GM19467 (cell line): ENCODE measurements at regions not wholly inside any gene's neighbourhood (a gene's known extent, or its start where the extent isn't known, plus 50 kb on each side); places are given as distances from the start of the nearest gene placed in this dataset.
"Not testable (repeated sequence)": the region's sequence is repeated elsewhere in the genome, so short reads cannot be mapped to it uniquely, and the experiment has no call there.

ENCODE experiments used
- ATAC-seq: cut with Tn5 transposase; IDR thresholded peaks from one replicate; pipeline ENCODE4 v1.9.1; 2021; ENCODE audit warnings: mild to moderate bottlenecking, moderate library complexity; ENCODE audit not compliant: unreplicated experiment

- ATAC-seq: no peak
Measured at GRCh38 chrX:42456176-42456700, 321.7 kb downstream of the PPP1R2C start.

GRCh38 chrX:42450228-42450627 lies 327.7 kb downstream of the PPP1R2C start:
- no peak for ATAC-seq

DNA sequence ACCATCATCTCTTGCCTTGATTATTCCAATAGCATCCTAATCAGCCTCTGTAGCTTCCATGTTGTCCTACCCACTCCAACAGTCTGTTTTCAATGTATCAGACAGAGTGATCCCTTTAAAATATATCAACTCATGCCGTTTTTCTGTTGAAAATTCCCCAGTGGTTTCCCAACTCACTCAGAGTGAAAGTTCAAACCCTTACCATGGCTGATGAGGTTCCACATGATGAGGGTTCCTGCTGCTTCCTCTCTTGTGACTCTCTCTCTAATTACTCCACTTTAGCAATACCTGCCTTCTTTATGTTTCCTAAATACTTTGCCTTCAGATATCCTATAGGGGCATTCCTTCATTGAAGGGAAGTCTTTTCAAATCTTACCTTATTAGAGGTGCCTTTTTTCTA lies 334.7 kb downstream of the PPP1R2C start:
- ATAC-seq: no peak

DNA sequence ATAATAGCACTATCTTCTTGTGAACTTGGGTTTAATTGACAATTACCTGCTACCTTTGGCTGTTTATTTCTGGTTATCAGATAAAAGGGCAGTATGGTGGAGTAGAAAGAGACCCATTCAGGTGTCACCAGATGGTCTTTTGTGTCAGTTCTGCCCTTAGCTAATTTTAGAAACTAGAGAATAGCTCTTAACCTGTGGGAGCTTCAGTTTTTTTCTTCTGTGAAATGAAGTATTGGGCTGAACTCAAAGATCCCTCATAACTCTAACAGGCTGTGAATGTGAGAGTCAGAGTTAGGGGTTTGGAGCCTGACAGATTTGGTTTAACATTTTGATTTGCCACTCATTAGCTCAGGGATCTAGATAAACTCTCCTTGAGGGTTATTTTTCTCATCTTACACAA lies 335.2 kb downstream of the PPP1R2C start:
- no peak for ATAC-seq

- no peak for ATAC-seq
Measured at GRCh38 chrX:42437211-42437610, 340.8 kb downstream of the PPP1R2C start.

DNA sequence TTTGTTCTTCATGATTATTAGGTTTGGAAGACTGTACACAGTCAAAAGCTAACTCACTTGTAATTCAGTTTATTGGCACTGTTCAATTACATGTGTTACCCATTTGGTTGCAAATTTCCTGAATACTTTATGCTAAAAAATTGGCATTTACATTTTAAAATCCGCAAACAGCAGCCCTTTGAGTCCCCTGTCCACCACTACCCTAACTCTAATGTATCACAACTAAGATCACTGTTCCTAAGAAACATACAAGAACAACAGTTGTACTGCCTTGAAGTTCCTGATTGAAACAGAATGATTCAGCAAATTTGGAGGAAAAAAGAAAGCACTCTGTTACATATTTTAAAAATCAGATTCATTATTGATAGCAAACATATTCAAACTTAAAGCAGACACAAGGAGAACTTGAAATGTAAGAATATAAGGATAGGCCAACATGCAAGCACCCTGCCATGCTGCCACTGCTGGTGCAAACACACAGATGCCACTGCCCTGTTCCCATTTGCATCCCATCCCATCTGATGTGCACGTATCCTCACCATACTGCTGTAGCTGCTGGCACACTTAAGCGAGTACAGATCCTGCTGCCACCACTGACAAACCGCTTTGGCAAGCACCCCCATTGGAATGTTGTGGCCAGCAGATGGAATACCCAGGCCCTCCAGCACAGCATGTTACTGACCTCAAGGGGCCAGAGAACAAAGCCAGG lies 343.4 kb downstream of the PPP1R2C start:
- ATAC-seq: no peak

DNA sequence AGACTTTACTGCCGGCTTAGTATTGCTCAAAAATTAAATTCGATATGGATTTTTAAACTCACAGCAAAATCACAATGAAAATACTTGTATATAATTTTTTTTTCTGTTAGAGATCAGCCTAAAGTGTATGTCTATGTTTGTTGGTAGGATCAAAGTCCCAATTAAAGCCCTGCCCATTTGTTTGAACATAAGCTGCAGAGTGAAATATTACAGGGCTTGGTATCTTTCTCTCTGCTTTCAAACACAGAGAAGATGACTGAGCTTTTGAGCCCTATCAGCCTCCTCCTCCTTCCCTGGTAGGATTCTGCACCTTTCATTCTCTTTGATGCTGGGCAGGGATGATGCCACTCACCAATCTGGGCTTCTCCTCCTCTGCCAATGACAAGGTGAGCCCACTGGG lies 345.4 kb downstream of the PPP1R2C start:
- no peak for ATAC-seq

DNA sequence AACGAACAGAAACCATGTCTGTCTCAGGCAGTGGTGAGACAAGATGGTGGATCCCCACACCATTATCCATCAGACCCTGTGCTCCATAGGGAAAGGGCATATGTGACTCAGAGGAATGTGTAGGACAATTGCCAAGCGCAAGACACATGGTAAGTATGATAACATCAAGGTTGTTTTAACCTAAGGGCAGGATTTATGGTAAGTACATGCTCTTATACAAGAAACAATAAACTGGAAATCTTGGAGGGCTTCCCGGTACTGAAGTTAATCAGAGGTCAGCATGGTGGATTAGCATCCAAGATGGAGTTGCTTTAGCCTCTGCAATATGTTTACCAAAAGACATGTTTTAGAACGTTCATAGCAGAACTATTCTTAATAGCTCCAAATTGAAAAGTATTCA lies 355.0 kb downstream of the PPP1R2C start:
- ATAC-seq: no peak

GRCh38 chrX:42420426-42420825 lies 357.5 kb downstream of the PPP1R2C start:
- no peak for ATAC-seq

- no peak for ATAC-seq
Measured at GRCh38 chrX:42415636-42416035, 362.3 kb downstream of the PPP1R2C start.

GRCh38 chrX:42414057-42414456 lies 363.9 kb downstream of the PPP1R2C start:
- ATAC-seq: no peak

- ATAC-seq: no peak
Measured at GRCh38 chrX:42399632-42400024, 378.3 kb downstream of the PPP1R2C start.

DNA sequence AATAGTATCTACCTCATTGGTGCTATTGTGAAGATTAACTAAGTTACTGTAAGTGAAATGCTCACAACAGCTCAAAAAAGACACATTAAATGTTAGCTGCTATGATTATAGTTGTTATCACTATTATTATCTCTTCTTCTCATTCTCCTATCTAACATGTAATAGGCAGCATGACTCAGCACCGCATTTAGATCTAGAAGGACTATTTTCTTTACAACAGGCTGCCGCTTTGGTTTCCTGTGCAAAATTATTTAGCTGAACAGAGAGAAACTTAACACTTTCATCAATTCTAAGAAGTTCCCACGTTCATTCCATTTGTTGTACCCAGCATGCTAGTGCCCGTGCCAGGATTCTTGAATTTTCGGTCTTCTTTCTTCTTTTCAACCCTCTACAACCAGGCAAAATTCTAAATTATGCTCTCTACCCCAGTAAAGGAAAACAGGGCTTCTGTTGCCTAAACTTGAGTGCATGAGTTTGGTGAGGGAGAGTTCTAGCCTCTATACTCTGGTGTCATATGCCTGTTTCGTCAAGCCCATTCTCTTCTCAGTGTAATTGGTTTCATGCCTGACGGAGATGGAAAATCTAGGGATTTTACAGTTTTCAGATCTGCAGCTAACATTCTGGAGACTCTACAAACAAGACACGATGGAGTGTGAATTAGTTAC lies 378.9 kb downstream of the PPP1R2C start:
- ATAC-seq: no peak

DNA sequence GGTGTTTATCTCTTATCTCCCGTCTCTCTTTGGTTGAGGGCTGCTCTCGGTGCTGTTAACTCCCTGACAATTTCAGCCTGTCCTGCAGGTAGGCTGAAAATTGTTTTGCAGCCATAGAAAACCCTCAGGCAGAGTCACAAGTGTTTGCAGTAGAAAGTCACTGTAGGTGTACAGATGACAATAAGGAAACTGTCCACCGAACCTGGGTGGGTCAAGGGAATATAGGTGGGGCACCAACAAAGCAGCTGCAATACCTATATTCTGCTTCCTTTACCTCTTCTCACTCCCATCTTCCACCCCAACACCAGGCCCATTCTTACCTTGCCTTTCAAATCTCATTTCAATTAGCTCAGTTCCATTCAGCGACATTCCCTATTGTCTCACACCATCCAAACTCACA lies 381.8 kb downstream of the PPP1R2C start:
- no peak for ATAC-seq

DNA sequence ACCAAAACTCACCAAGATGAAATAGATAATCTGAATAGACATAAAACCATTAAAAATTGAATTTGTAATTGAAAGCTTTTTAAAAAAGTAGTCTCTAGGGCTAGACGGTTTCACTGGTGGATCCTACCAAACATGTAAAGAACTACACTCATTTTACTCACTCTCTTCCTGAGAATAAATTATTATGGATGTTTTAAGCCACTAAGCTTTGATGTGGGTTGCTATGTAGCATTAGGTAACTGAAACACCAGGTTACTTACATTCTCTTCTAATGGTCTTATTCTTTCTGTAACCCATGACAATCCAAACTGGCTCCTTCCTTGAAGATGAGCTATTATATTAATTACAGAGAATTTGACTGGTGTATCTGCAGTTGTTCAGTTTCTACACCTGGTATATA lies 385.1 kb downstream of the PPP1R2C start:
- no peak for ATAC-seq

DNA sequence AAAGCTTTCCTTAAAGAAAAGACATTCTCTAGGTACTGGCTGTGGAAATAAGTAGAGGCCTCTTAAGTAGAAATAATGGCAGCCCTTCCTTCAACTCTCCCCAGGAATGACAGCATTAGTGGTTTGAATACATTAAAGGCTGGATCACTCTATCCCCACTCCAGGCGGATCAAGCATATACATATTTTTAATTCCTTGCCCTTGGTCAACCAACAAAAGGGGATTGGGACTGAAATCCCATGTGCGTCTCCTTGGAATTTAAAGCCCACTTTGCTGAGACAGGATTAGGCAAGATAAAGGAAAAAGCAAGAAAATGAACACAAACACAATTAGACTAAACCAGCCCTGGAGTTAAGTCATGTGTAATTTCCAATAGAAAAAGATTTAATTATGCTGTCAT lies 391.3 kb downstream of the PPP1R2C start:
- no peak for ATAC-seq

DNA sequence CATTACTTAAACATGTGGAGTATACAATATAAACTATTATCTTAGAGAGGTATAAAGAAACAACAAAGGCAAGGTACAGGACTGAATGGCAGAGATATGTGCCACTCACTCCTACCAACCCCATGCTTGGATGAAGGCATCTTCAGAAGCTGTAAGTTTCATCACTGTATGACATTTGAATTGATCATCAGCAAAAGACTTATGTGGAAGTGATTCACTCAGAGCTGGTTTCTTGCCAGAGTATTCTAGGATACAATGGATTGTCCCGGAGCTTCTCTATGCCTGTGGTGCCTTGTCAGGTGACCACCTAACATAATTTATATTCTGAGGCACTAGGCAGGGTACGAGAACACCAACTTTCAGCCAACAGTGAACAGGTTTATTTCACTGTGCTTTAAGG lies 392.2 kb downstream of the PPP1R2C start:
- no peak for ATAC-seq

DNA sequence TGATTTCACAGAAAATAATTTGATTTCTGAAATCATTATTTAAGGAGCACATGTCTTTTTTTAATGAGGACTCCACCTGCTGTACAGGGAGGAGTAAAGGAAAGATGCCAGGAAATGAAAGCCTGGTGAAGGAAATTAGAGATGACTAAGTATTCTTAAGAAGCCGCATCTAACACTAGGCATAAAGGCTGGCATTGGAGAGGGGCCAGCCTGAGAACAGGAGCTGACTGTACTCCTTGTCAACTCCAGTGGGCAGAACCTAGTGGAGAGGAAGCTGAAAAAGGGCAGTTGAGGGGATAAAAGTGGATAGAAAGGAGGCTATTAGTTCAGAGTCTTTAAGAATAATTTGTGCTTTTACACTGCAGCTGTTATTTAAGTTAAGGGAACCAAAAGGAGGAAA lies 393.0 kb downstream of the PPP1R2C start:
- ATAC-seq: no peak

- no peak for ATAC-seq
Measured at GRCh38 chrX:42378857-42379256, 399.1 kb downstream of the PPP1R2C start.

GRCh38 chrX:42375086-42375485 lies 402.9 kb downstream of the PPP1R2C start:
- ATAC-seq: no peak

DNA sequence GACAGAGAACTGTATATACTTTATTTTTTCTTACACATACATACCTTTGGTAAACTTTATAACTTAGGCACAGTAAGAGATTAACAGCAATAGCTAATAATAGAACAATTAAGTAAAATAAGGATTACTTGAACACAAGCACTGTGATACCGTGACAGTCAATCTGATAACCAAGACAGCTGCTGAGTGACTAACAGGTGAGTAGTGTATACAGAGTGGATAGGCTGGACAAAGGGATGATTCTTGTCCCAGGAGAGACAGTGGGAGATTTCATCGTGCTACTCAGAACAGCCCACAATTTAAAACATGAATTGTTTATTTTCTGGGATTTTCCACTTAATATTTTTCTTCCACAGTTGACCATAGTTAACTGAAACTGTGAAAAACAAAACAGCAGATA lies 411.8 kb downstream of the PPP1R2C start:
- no peak for ATAC-seq

DNA sequence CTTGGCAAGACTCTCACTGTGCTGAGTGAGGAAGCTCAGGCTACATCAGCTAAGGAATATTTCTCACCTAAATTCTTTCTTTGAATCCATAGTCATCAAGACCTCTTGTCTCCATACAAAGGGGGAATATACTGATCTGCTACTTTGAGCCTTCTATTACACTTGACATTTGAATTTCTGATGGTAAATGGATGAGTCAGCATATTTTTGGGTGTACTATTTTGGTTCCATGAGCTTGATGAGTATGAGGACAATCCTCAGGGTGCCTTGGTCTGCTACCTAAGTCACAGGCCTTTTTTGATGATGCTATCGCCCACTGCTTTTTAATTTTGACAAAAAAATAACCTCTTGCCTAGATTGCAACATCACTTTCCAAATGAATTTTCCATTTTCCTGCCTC lies 415.7 kb downstream of the PPP1R2C start:
- no peak for ATAC-seq

DNA sequence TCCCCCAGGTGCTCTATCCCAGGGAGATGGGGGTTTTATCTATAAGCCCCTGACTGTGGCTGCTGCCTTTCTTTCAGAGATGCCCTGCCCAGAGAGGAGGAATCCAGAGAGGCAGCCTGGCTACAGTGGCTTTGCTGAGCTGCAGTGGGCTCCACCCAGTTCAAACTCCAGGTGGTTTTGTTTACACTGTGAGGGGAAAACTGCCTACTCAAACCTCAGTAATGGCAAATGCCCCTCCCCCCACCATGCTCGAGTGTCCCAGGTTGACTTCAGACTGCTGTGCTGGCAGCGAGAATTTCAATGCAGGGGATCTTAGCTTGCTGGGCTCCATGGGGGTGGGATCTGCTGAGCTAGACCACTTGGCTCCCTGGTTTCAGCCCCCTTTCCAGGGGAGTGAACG lies 419.6 kb upstream of the CASK start:
- ATAC-seq: not testable (repeated sequence)
